K562 (cell line): ENCODE measurements at regions not wholly inside any gene's neighbourhood (a gene's known extent, or its start where the extent isn't known, plus 50 kb on each side); places are given as distances from the start of the nearest gene placed in this dataset.

ENCODE experiments used
- ATAC-seq: fragments of 200-7000 bp; cut with Tn5 transposase; 3 replicates; pipeline ENCODE4 v1.9.1; 2020; ENCODE audit warnings: moderate library complexity
- BruUV-seq: library from RNA; stranded (reverse); fragments of 400-500 nt; replicated peaks from 2 replicates; lab custom pipeline; 2021; lab: Mats Ljungman, UMichigan
- CTCF ChIA-PET: fragments of 300-600 bp; formaldehyde crosslinking; extraction: SDS; loops from one replicate; lab custom pipeline; 2021; ENCODE audit warnings: low intra/inter-chr PET ratio; lab: Yijun Ruan, JAX
- POLR2A ChIA-PET: fragments of 300-600, 350-650 bp; sonication (Branson Sonifier 250); formaldehyde crosslinking; extraction: SDS; loops from one replicate; lab custom pipeline; 2021; ENCODE audit warnings: antibody characterized with exemption, inconsistent platforms; lab: Yijun Ruan, JAX
- DNase-seq, 4 experiments: peaks; one replicate each; pipeline versions ENCODE4 v3.0.0 to v3.0.0-alpha.2; 2011 to 2018; ENCODE audit warnings: low spot score in 3 of 4, mixed read lengths in 3 of 4; ENCODE audit errors: extremely low read depth in 1 of 4
- FAIRE-seq: peaks from 2 replicates; lab custom pipeline; 2011; peaks lifted over from hg19 to GRCh38; lab: Jason Lieb, UNC
- H2AFZ ChIP-seq: 2 replicates; pipeline ENCODE4 v1.6.0; 2011; ENCODE audit warnings: low read depth, low read length, control low read depth, inconsistent platforms
- H3K27ac ChIP-seq: fragments of 200-600 bp; 3 replicates; pipeline ENCODE4 v1.8.0; 2011; ENCODE audit warnings: low read depth, mild to moderate bottlenecking, control low read depth, inconsistent platforms, low read length, moderate library complexity, mixed read lengths; ENCODE audit errors: extremely low read depth
- H3K27me3 ChIP-seq, 2 experiments: fragments of 300-600 bp in 1 of 2; 2 replicates in 1 of 2; 3 replicates in 1 of 2; pipeline versions ENCODE4 v1.6.0 to v1.8.0; 2011; ENCODE audit warnings: inconsistent platforms in 2 of 2, low read length in 2 of 2, mild to moderate bottlenecking in 1 of 2, mixed read lengths in 1 of 2, moderate library complexity in 1 of 2; ENCODE audit not compliant: control insufficient read depth in 2 of 2, insufficient read depth in 2 of 2
- H3K36me3 ChIP-seq: fragments of 300-600 bp; 3 replicates; pipeline ENCODE4 v1.8.0; 2011; ENCODE audit warnings: mild to moderate bottlenecking, low read length, inconsistent platforms; ENCODE audit not compliant: control insufficient read depth, insufficient read depth
- H3K4me1 ChIP-seq, 2 experiments: fragments of 200-600 bp in 1 of 2; replicated peaks in 1 of 2; 2 replicates in 1 of 2; 3 replicates in 1 of 2; pipeline versions ENCODE4 v1.5.1 to v1.8.0; 2011; ENCODE audit warnings: inconsistent platforms in 2 of 2, low read length in 2 of 2, mild to moderate bottlenecking in 1 of 2, mixed read lengths in 1 of 2, moderate library complexity in 1 of 2; ENCODE audit not compliant: control insufficient read depth in 2 of 2, insufficient read depth in 2 of 2
- H3K4me2 ChIP-seq: 2 replicates; pipeline ENCODE4 v1.6.1; 2011; ENCODE audit warnings: low read length, control low read depth, inconsistent platforms, mixed read lengths; ENCODE audit not compliant: insufficient read depth
- H3K4me3 ChIP-seq: fragments of 200-600 bp; sonication (generic), shearing (Covaris generic); 2 replicates; pipeline ENCODE4 v1.5.1; 2016; ENCODE audit warnings: control low read depth, inconsistent platforms
- H3K79me2 ChIP-seq: fragments of 200-600 bp; 3 replicates; pipeline ENCODE4 v1.8.0; 2011; ENCODE audit warnings: low read length, inconsistent platforms; ENCODE audit not compliant: control insufficient read depth, insufficient read depth
- H3K9ac ChIP-seq, 2 experiments: 2 replicates each; pipeline versions ENCODE4 v1.6.0 to v1.6.1; 2011; ENCODE audit warnings: low read depth in 2 of 2, low read length in 2 of 2, control low read depth in 1 of 2, inconsistent platforms in 1 of 2, mild to moderate bottlenecking in 1 of 2, mixed read lengths in 1 of 2; ENCODE audit not compliant: insufficient read depth in 1 of 2
- H3K9me1 ChIP-seq: one replicate; pipeline ENCODE4 v1.6.0; 2011; ENCODE audit warnings: inconsistent platforms, mild to moderate bottlenecking, low read length, moderate library complexity; ENCODE audit not compliant: control insufficient read depth, insufficient read depth
- H3K9me3 ChIP-seq: replicated peaks from 2 replicates; pipeline ENCODE4 v1.5.1; 2011; ENCODE audit warnings: low read depth, low read length, inconsistent platforms; ENCODE audit not compliant: control insufficient read depth, insufficient read depth
- H4K20me1 ChIP-seq: replicated peaks from 2 replicates; pipeline ENCODE4 v1.6.1; 2011; ENCODE audit warnings: low read length, inconsistent platforms, mixed read lengths; ENCODE audit not compliant: control insufficient read depth, insufficient read depth
- CHD1 ChIP-seq: fragments of 200-600 bp; sonication (generic); IDR thresholded peaks from one replicate; pipeline ENCODE4 v1.6.1; 2012; ENCODE audit warnings: mild to moderate bottlenecking, moderate library complexity, low read length, inconsistent platforms
- HDAC2 ChIP-seq: fragments of 450-650 bp; IDR thresholded peaks from 2 replicates; pipeline ENCODE4 v1.6.1; 2016; ENCODE audit warnings: mild to moderate bottlenecking
- MCM2 ChIP-seq: fragments of 450-650 bp; IDR thresholded peaks from 2 replicates; pipeline ENCODE4 v1.6.1; 2017; ENCODE audit warnings: low read depth, mild to moderate bottlenecking
- MCM3 ChIP-seq: fragments of 450-650 bp; IDR thresholded peaks from 2 replicates; pipeline ENCODE4 v1.6.1; 2016
- MYBL2 ChIP-seq, 2 experiments: fragments of 450-650 bp in 1 of 2; sonication (generic) in 1 of 2; formaldehyde crosslinking in 1 of 2; IDR thresholded peaks; 2 replicates each; pipeline versions ENCODE4 v1.6.1 to v1.8.1; 2017 to 2022; ENCODE audit warnings: borderline replicate concordance in 1 of 2, inconsistent platforms in 1 of 2, low read depth in 1 of 2, mild to moderate bottlenecking in 1 of 2, missing genetic modification reagents in 1 of 2, moderate library complexity in 1 of 2
- PURB ChIP-seq: sonication (generic); formaldehyde crosslinking; IDR thresholded peaks from 2 replicates; pipeline ENCODE4 v1.9.0; 2021; ENCODE audit warnings: low read depth, mild to moderate bottlenecking, missing genetic modification reagents
- SLC30A9 ChIP-seq: fragments of 250-450 bp; sonication (Bioruptor Pico); IDR thresholded peaks from 2 replicates; pipeline ENCODE4 v1.8.0; 2022; ENCODE audit warnings: mild to moderate bottlenecking, moderate library complexity
- WGBS: fragments of 100-300 bp; shearing (Covaris generic); methylation state at CpG from one replicate; pipeline ENCODE4 v1.1.6; 2016; ENCODE audit warnings: low coverage, mixed read lengths; ENCODE audit not compliant: insufficient coverage; ENCODE audit errors: missing lambda C conversion rate; 5-methylcytosine and 5-hydroxymethylcytosine counted together
- in situ Hi-C: fragments of 300-500 bp; cut with MboI; formaldehyde crosslinking; loops from 4 replicates; pipeline ENCODE4 v1.15.0; 2018; ENCODE audit warnings: inconsistent platforms, mixed read lengths
- intact Hi-C: fragments of 100-400 bp; cut with micrococcal nuclease; formaldehyde crosslinking; loops from 2 replicates; pipeline ENCODE4 v1.14.2; 2022
- TF ChIP-seq, protein P1 (sequence below): fragments of 250-450 bp; sonication (Bioruptor Pico); IDR thresholded peaks from 2 replicates; pipeline ENCODE4 v1.5.0; 2021; ENCODE audit warnings: mild to moderate bottlenecking, borderline replicate concordance

DNA sequence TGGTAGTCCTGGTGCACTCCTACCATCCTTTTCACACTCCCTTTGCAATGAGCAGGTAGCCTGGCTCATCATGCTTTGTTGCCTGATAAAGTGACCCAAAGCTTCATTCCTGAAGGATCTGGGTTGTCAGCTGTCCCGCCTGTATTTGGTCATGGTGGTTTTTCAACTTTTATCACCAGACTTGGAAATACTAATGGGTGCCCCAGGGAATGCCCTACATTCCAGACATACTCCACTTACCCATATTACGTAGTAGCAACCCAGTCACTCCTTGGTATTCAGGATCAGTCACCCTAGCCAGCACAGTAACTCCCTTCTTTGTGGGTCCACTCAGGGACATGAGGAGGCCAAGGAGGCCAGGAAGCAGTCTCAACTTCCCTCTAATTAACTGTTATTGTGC lies 199.2 kb downstream of the MAFB start:
- no peak overlapping the region for H3K27ac ChIP-seq
- TF ChIP-seq PURB (no peak), MCM3 (no peak), CHD1 (no peak), MCM2 (no peak), HDAC2 (no peak), MYBL2 (IDR thresholded peaks at IDR 0.05; ENCODE audit: low read depth) (no peak), MYBL2 (CRISPR knock-in tag; IDR thresholded peaks at IDR 0.05; ENCODE audit: borderline replicate concordance) (no peak), SLC30A9 (CRISPR knock-in tag) (no peak)
- TF ChIP-seq, protein P1, sequence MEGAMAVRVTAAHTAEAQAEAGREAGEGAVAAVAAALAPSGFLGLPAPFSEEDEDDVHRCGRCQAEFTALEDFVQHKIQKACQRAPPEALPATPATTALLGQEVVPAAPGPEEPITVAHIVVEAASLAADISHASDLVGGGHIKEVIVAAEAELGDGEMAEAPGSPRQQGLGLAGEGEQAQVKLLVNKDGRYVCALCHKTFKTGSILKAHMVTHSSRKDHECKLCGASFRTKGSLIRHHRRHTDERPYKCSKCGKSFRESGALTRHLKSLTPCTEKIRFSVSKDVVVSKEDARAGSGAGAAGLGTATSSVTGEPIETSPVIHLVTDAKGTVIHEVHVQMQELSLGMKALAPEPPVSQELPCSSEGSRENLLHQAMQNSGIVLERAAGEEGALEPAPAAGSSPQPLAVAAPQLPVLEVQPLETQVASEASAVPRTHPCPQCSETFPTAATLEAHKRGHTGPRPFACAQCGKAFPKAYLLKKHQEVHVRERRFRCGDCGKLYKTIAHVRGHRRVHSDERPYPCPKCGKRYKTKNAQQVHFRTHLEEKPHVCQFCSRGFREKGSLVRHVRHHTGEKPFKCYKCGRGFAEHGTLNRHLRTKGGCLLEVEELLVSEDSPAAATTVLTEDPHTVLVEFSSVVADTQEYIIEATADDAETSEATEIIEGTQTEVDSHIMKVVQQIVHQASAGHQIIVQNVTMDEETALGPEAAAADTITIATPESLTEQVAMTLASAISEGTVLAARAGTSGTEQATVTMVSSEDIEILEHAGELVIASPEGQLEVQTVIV = no peak
- no peak overlapping the region for H3K4me3 ChIP-seq
- H4K20me1 ChIP-seq = no peaks in the 10 kb centered on the region
- ChIA-PET CTCF (no interaction called here), POLR2A (no interaction called here)
- 0% methylated on average over 2 of the region's 2 CpGs for WGBS
- in situ Hi-C loops (no loop called here), intact Hi-C loops (no loop called here)
- no peaks in the 10 kb centered on the region for H3K36me3 ChIP-seq
- no peak overlapping the region for H3K4me2 ChIP-seq
- no peaks in the 10 kb centered on the region for H3K4me1 ChIP-seq
- FAIRE-seq = no peak
- H3K9me1 ChIP-seq = no peaks in the 10 kb centered on the region
- no peaks in the 10 kb centered on the region for H3K79me2 ChIP-seq
- H2AFZ ChIP-seq = no peak overlapping the region
- no peaks in the 10 kb centered on the region for H3K9me3 ChIP-seq
- ATAC-seq = no peak
- BruUV-seq = no TSS peak
- no peak overlapping the region for H3K9ac ChIP-seq
- H3K27me3 ChIP-seq = no peaks in the 10 kb centered on the region; a peak in 1 of 5 replicates
- DNase-seq = no peak
